C4-2B (cell line): ENCODE measurements at regions not wholly inside any gene's neighbourhood (a gene's known extent, or its start where the extent isn't known, plus 50 kb on each side); places are given as distances from the start of the nearest gene placed in this dataset.
A peak's percentile ranks its signal among the peaks of the same experiment; 100 is the strongest.
"Not testable (repeated sequence)": the region's sequence is repeated elsewhere in the genome, so short reads cannot be mapped to it uniquely, and the experiment has no call there.

ENCODE experiments used
- H3K27ac ChIP-seq: fragments of 450-650 bp; 2 replicates; pipeline ENCODE4 v1.5.1; 2017
- ZFX ChIP-seq: fragments of 450-650 bp; IDR thresholded peaks from 2 replicates; pipeline ENCODE4 v1.6.1; 2017
- TF ChIP-seq, protein P1 (sequence below): fragments of 450-650 bp; conservative IDR thresholded peaks from 2 replicates; pipeline ENCODE4 v1.5.1; 2017; ENCODE audit warnings: mild to moderate bottlenecking

DNA sequence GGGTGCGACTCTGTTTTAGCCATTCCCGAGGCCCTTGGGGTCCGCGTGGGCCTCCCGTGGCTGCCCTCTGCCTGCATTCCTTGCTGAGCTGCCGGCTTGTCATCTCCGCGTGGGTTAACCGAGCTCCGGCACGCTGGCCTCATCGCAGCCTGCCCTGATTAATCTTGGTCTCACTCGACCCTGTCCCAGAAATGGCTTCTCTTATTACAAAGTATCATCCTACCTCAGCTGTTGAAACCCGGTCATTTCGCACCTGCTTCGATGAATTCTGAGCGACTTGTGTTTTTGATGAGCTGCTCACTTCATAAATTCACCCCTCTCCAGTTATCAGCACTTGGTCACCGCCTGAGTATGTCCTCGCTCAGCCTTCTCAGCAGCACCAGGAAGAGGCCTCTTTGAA, 123.5 kb upstream of the EGFLAM start:
- no peak for TF ChIP-seq ZFX
- TF ChIP-seq, protein P1, sequence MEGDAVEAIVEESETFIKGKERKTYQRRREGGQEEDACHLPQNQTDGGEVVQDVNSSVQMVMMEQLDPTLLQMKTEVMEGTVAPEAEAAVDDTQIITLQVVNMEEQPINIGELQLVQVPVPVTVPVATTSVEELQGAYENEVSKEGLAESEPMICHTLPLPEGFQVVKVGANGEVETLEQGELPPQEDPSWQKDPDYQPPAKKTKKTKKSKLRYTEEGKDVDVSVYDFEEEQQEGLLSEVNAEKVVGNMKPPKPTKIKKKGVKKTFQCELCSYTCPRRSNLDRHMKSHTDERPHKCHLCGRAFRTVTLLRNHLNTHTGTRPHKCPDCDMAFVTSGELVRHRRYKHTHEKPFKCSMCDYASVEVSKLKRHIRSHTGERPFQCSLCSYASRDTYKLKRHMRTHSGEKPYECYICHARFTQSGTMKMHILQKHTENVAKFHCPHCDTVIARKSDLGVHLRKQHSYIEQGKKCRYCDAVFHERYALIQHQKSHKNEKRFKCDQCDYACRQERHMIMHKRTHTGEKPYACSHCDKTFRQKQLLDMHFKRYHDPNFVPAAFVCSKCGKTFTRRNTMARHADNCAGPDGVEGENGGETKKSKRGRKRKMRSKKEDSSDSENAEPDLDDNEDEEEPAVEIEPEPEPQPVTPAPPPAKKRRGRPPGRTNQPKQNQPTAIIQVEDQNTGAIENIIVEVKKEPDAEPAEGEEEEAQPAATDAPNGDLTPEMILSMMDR: no peak
- H3K27ac ChIP-seq: no peak overlapping the region

- H3K27ac ChIP-seq: not testable (repeated sequence)
Observed at GRCh38 chr5:38134294-38134693, 124.1 kb upstream of the EGFLAM start.

- TF ChIP-seq ZFX: no peak
- TF ChIP-seq, protein P1: no peak
- no peak overlapping the region for H3K27ac ChIP-seq
Observed at GRCh38 chr5:38131686-38132085, 126.7 kb upstream of the EGFLAM start.

DNA sequence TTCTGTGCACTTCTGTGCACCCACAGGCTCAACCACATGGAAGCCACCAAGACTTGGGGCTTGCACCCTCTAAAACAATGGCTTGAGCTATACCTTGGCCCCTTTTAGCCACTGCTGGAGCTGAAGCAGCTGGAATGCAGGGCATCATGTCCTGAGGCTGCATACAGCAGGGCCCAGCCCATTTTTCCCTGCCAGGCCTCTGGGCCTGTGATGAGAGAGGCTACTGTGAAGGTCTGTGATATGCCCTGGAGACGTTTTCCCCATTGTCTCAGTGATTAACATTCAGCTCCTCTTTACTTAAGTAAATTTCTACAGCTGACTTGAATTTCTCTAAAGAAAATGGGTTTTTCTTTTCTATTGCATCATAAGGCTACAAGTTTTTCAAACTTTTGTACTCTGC, 134.0 kb upstream of the EGFLAM start:
- TF ChIP-seq, protein P1: no peak
- no peak for TF ChIP-seq ZFX
- H3K27ac ChIP-seq: no peak overlapping the region

DNA sequence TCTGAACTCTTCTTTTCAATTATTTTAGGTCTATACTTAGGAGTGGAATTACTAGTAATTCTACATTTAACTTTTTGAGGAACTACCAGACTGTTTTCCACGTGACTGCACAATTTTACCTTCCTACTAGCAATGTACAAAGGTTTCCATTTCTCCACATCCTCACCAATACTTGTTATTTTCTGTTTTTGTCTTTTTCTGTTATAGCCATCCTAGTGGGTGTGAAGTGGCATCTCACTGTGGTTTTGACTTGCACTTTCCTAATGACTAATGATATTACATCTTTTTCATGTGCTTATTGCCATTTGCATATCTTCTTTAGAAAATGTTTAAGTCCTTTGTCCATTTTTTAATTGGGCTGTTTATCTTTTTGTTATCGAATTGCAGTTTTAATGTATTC, 136.9 kb upstream of the EGFLAM start:
- H3K27ac ChIP-seq: no peak overlapping the region
- no peak for TF ChIP-seq ZFX
- TF ChIP-seq, protein P1: no peak

DNA sequence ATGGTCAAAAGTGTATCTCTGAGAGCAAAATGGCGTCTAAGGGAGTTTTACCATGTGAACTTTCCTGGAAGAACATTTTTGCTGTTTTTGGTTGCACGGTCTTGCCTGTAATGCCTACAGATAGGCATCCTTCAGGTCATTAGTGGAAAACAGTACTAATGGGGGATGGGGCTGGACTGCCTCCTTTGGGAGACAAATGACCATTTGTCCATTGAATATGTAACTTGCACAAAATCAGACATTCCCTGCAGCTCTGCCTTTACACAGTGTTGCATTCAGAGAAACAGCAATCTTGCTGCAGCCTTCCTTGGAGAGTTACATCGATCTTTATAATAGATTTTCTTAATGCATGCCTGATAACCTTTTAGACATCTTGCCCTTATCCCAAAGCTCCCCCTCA, 138.5 kb upstream of the EGFLAM start:
- TF ChIP-seq, protein P1: no peak
- no peak for TF ChIP-seq ZFX

GRCh38 chr5:38117784-38118479, 140.4 kb upstream of the EGFLAM start:
- H3K27ac ChIP-seq: no peak overlapping the region
- TF ChIP-seq, protein P1: no peak
- TF ChIP-seq ZFX: no peak

More for the DNA sequence above, 138.5 kb upstream of the EGFLAM start:
- H3K27ac ChIP-seq: no peak overlapping the region

DNA sequence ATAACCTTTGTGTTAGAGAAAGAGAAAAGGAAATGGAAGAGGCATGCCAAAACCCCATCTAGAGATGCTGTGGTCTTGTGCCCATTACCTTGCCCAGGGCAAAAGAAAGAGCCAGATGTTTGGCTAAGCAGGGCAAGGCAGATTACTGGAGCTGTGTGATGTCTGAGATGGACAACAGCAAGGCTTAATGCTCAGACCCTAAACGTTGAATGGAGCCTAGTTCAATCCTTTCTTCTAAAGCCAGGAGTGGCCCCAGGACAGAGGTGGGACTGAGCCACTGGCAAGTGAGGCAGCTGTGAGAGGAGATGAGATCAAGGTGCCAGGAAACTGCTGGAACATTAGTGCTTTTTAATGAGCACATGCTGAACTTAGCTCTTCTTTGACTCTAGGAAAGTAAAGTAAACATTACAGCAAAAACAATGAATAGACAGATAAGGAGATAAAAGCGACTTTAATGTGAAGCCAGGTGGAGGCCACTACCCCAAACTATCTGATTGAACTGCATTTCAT, 143.0 kb upstream of the EGFLAM start:
- H3K27ac ChIP-seq: peak overlapping the region; percentile 23; the same call in 1 of the 2 replicates
- TF ChIP-seq, protein P1: no peak
- no peak for TF ChIP-seq ZFX
